Spinal cord (tissue), 9 donors: ENCODE measurements at regions not wholly inside any gene's neighbourhood (a gene's known extent, or its start where the extent isn't known, plus 50 kb on each side); places are given as distances from the start of the nearest gene placed in this dataset.

ENCODE experiments used
- DNase-seq, 6 donors: peaks; one replicate each; pipeline versions ENCODE4 v3.0.0 to v3.0.0-alpha.2; 2013 to 2015; ENCODE audit warnings: low spot score in 6 of 6, low read depth in 4 of 6
- H3K27ac ChIP-seq: one replicate; pipeline ENCODE4 v1.5.1; 2013; ENCODE audit warnings: low read depth, low read length, control low read depth
- H3K27me3 ChIP-seq: one replicate; pipeline ENCODE4 v1.6.1; 2013; ENCODE audit warnings: low read length; ENCODE audit not compliant: control insufficient read depth, insufficient read depth
- H3K36me3 ChIP-seq: one replicate; pipeline ENCODE4 v1.6.1; 2013; ENCODE audit warnings: low read length; ENCODE audit not compliant: control insufficient read depth, insufficient read depth
- H3K4me1 ChIP-seq: one replicate; pipeline ENCODE4 v1.6.1; 2013; ENCODE audit warnings: low read length; ENCODE audit not compliant: control insufficient read depth, insufficient read depth
- H3K4me3 ChIP-seq: one replicate; pipeline ENCODE4 v1.5.1; 2013; ENCODE audit warnings: low read depth, low read length, control low read depth
- H3K9me3 ChIP-seq: one replicate; pipeline ENCODE4 v1.6.1; 2013; ENCODE audit warnings: low read length; ENCODE audit not compliant: control insufficient read depth, insufficient read depth
- WGBS: methylation state at CpG from one replicate; pipeline ENCODE4 v1.1.5; 2013; ENCODE audit warnings: missing lambda C conversion rate; ENCODE audit not compliant: insufficient coverage; 5-methylcytosine and 5-hydroxymethylcytosine counted together
- donor health status: healthy.

DNA sequence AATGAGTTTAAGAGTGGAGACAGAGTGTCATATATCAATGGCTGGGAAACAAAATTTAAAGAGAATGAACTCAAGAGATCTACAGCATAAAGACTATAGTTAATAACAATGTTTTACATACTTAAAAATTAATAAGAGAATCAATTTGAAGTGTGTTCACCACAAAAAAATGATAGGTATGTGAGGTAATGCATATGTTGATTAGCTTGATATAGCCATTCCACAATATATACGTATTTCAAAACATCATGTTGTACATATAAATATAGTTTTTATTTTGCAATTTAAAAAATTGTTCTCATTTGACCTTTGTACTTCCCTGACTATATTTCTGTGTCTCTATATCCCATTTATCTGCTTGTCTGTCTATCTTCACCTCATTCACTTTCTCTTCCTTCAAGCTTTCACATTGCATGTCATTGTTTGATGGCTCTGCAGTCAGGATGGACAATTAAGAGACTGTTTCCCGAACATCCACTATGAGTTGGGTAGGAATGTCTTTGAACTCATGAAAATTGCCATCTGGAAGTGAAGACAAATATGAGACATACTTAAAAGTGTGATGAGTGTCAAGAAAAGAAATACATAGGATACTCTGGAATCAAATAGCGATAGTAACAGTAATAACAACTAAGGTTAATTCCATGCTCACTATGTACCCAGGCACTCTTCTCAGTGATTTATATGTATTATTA lies 359.9 kb upstream of the ACTBL2 start:
- DNase-seq: no peak
- no peaks in the 10 kb centered on the region for H3K9me3 ChIP-seq
- no peaks in the 10 kb centered on the region for H3K4me1 ChIP-seq
- H3K27me3 ChIP-seq: no peaks in the 10 kb centered on the region
- 20% methylated on average over 1 of the region's 3 CpGs for whole genome bisulfite sequencing
- no peaks in the 10 kb centered on the region for H3K36me3 ChIP-seq
- H3K27ac ChIP-seq: no peak overlapping the region
- H3K4me3 ChIP-seq: no peak overlapping the region

DNA sequence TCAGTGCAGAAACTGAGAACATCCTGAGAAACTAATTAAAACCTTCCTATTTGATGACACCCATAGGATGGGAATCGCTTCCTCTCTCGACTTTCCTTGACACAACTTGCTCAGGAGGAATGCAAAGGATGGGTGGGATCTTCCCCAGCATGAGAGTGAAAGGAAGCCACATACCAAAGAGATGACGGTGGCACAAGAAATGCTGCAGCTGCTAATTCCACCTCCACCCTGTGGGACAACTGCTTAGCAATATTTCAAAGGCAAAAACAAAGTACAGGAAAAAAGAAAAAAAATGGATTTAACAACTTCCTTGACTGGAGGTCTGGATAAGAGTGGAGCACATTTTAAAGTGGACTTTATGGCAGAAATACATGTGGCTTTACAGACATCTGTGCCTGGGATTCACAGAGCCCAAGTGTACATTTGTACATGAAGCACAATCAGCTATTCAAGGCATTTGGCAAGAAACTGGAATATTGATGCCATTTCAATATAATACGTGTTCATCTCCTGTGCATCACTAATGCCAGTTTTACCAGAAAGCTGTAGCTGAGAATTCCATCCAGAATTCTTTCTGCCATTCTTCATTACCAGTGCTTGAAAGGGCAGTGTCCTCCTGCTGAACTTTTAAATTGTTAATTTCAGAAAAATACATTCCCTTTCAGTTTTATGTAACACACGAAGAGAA lies 359.2 kb upstream of the ACTBL2 start:
- no peak overlapping the region for H3K27ac ChIP-seq
- peak in 4 of 6 donors; percentile 23 to 81 (median 42) for DNase-seq
- H3K27me3 ChIP-seq: no peaks in the 10 kb centered on the region
- H3K4me3 ChIP-seq: no peak overlapping the region
- no peaks in the 10 kb centered on the region for H3K36me3 ChIP-seq
- WGBS: 18% methylated on average over 2 of the region's 5 CpGs
- no peaks in the 10 kb centered on the region for H3K9me3 ChIP-seq
- no peaks in the 10 kb centered on the region for H3K4me1 ChIP-seq

DNA sequence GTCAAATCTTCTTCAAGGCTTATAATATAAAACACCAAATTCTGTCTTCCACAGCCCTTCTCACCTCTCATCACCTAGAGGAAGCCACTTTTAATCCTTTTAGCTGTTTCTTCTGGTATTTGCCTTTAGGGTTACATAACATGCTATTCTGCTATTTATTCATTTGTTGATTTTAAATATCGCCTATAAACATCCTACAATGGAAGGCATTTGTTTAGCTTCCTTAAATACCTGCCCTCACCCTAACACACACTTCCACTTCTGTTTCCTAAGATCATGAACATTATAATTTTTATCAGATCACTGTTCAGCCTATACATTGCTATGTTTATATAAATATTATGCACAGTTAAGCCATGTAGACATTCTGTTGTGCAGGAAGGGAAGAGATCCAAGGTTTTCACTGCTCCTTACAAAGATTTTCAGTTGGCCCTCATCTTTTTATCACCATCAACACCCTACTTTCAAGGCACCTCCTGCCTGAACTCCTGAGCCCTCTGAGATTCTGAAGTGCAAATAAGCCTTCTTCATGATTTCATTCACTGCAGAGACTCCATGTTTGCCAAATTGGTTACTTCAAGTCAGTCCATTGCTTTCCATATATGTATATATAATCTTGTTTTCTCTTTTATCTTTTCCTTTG lies 356.9 kb upstream of the ACTBL2 start:
- Histone ChIP-seq H3K9me3 (no peaks in the 10 kb centered on the region), H3K4me1 (no peaks in the 10 kb centered on the region), H3K4me3 (no peak overlapping the region), H3K36me3 (no peaks in the 10 kb centered on the region), H3K27ac (no peak overlapping the region), H3K27me3 (no peaks in the 10 kb centered on the region)
- no CpG with 5 or more reads among the region's 1 CpG for WGBS
- no peak for DNase-seq

DNA sequence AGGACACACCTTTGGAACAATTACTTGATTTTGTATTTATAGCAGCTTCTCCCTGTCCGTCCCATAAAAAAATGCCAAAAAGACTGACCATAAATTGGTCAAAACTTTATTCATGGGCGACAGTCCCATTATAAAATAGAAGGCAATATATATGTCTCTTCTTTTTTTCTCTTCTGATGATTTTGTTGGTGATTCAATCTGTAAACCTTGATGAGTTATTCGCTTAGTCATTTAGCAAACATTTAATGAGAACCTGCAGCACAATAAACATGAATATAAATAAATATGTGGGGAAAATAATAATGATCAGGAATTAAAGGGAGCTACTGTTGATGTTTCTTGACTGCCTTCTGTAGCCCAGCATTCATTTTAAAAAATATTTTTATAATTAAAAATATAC lies 356.4 kb upstream of the ACTBL2 start:
- Histone ChIP-seq H3K4me1 (no peaks in the 10 kb centered on the region), H3K27ac (no peak overlapping the region), H3K9me3 (no peaks in the 10 kb centered on the region), H3K4me3 (no peak overlapping the region), H3K36me3 (no peaks in the 10 kb centered on the region), H3K27me3 (no peaks in the 10 kb centered on the region)
- DNase-seq: no peak
- WGBS: no CpG with 5 or more reads among the region's 3 CpGs

DNA sequence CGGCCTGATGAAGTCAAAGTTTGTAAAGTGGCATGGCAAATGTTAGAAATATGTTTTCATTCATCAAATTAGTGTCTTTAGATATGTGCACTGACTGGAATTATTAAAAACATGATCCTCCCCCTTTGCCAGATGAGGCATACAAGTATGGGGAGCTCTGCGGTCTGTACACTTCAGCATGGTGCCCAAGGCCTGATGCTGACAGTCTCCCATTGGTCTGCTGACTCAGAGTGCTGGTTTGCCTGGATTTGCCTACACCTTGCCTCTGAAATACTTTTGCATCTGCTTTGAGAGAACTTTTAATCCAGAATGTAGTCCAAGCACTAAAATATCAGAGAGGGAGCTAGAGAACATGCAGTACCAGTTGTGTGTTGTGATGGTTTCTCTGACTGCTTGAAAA lies 354.3 kb upstream of the ACTBL2 start:
- Histone ChIP-seq H3K36me3 (no peaks in the 10 kb centered on the region), H3K27me3 (no peaks in the 10 kb centered on the region), H3K4me3 (no peak overlapping the region), H3K9me3 (no peaks in the 10 kb centered on the region), H3K4me1 (no peaks in the 10 kb centered on the region), H3K27ac (no peak overlapping the region)
- no peak for DNase-seq
- WGBS: 100% methylated on average over 1 of the region's 2 CpGs

DNA sequence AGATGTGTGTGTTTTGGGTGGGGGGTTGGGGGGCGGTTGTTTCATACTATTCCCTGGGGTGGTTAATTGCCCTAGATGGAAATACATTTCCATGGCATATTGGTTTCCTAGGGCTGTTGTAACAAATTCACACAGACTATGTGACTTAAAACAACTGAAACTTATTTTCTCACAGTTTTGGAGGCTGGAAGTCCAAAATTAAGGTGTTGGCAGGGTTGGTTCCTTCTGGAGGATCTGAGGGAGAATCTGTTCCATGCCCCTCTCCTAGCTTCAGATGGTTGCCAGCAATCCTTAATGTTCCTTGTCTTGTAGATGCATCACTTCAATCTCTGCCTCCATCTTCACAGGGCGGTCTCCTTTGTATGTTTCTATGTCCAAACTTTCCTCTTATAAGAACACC lies 353.7 kb upstream of the ACTBL2 start:
- Histone ChIP-seq H3K9me3 (no peaks in the 10 kb centered on the region), H3K27ac (no peak overlapping the region), H3K4me3 (no peak overlapping the region), H3K4me1 (no peaks in the 10 kb centered on the region), H3K36me3 (no peaks in the 10 kb centered on the region), H3K27me3 (no peaks in the 10 kb centered on the region)
- WGBS: no CpG with 5 or more reads among the region's 2 CpGs
- DNase-seq: no peak

DNA sequence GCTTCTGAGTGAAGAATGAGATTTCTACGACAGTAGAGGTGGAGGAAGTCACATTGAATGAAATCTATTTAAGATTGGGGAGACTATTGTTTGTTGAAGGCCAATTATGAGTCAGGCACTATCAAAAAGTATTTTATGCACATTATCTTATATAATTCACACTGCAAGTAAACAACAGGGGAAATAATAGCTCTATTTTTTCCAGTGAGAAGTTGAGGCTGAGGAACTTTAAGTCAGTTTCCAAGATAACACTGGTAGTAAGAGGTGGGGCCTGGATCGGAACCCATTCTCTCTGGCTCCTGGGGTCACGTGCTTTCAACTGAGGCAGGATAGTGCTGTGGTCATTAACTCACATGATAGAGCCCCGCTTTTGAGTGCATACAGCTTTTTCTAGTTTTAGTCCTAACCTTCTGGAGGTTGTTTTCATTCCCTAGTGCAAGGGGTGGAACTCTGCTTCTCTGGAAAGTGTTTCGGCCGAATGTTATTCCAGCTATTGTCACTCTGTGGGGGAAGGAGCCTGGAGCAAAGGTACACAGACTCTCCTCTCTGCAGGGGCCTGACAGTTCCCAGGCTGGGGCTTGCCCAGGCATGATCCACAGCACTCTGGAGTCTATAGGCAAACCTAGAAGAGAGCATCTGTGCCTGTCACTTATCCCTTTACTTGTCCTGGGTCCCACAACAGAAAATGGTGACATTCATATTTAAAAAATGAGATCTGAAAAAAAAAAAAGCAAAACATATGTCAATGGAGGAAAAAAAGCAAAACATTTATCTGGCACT lies 352.4 kb upstream of the ACTBL2 start:
- peak in 1 of 6 donors; percentile 58 for DNase-seq
- Histone ChIP-seq H3K4me3 (no peak overlapping the region), H3K4me1 (no peaks in the 10 kb centered on the region), H3K9me3 (no peaks in the 10 kb centered on the region), H3K36me3 (no peaks in the 10 kb centered on the region), H3K27me3 (no peaks in the 10 kb centered on the region), H3K27ac (no peak overlapping the region)
- 68% methylated on average over 5 of the region's 6 CpGs for WGBS

DNA sequence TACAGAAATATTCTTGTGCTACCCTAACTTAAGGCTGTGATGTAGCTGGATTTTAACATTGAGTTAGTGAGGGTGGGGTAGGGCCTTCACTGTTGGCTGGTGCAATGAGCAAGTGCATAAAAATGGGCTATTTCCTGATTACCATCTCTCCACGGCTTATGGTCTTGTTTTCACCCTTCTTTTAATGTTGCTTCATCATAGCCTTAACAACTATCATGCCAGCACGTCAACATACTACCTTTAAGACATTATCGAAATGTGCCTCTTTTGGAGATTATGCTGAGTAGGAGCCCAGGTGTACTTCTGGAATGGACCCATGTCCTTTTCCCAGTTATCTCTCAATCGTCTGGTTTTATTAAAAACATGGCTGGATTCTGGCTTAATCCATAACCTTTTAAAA lies 350.9 kb upstream of the ACTBL2 start:
- DNase-seq: no peak
- Histone ChIP-seq H3K27me3 (no peaks in the 10 kb centered on the region), H3K4me1 (no peaks in the 10 kb centered on the region), H3K4me3 (no peak overlapping the region), H3K9me3 (no peaks in the 10 kb centered on the region), H3K27ac (peak overlapping the region; percentile 10), H3K36me3 (no peaks in the 10 kb centered on the region)
- 92% methylated on average over 2 of the region's 4 CpGs for WGBS

DNA sequence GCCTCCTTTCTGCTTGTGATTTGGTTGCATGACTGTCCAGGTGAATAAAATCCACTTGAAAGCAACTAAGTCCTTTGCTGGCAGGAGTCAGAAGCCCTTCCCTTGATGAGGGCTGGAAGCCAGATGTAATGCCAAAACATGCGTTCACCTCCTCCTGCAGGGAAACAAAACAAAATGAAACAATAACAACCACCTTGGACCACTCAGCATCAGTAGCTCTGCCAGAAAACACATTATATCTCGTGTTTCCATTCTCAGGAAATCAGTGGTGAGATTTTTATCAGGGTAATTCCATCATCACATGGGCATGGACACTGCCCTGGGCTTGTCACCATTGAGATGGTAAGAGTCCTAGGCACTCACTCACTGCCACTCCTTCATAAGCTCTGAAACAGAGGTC lies 350.3 kb upstream of the ACTBL2 start:
- 79% methylated on average over 2 of the region's 2 CpGs for WGBS
- Histone ChIP-seq H3K27ac (peak overlapping the region; percentile 10), H3K36me3 (no peaks in the 10 kb centered on the region), H3K4me1 (no peaks in the 10 kb centered on the region), H3K9me3 (no peaks in the 10 kb centered on the region), H3K27me3 (no peaks in the 10 kb centered on the region), H3K4me3 (no peak overlapping the region)
- no peak for DNase-seq
